Hepatic stellate cell (primary cell): ENCODE measurements at regions not wholly inside any gene's neighbourhood (a gene's known extent, or its start where the extent isn't known, plus 50 kb on each side); places are given as distances from the start of the nearest gene placed in this dataset.
"Not testable (repeated sequence)": the region's sequence is repeated elsewhere in the genome, so short reads cannot be mapped to it uniquely, and the experiment has no call there.

Experiments
- DNase-seq: peaks from one replicate; pipeline ENCODE4 v3.0.0; 2011; ENCODE audit warnings: low spot score

GRCh38 chr13:58994777-58995176 lies 1169.0 kb downstream of the DIAPH3 start:
- DNase-seq: no peak

- DNase-seq: no peak
Observed at GRCh38 chr13:58998716-58999115, 1165.0 kb downstream of the DIAPH3 start.

GRCh38 chr13:58999851-59000250 lies 1163.9 kb downstream of the DIAPH3 start:
- no peak for DNase-seq

- DNase-seq: no peak
Observed at GRCh38 chr13:59000770-59001169, 1163.0 kb downstream of the DIAPH3 start.

GRCh38 chr13:59012731-59013130 lies 1151.0 kb downstream of the DIAPH3 start:
- no peak for DNase-seq

- no peak for DNase-seq
Observed at GRCh38 chr13:59016250-59016649, 1147.5 kb downstream of the DIAPH3 start.

- DNase-seq: no peak
Observed at GRCh38 chr13:59024434-59024833, 1139.3 kb downstream of the DIAPH3 start.

- DNase-seq: no peak
Observed at GRCh38 chr13:59034198-59034597, 1129.5 kb downstream of the DIAPH3 start.

GRCh38 chr13:59038824-59039223 lies 1124.9 kb downstream of the DIAPH3 start:
- peak; percentile 1 for DNase-seq

- no peak for DNase-seq
Observed at GRCh38 chr13:59043016-59043415, 1120.7 kb downstream of the DIAPH3 start.

- DNase-seq: no peak
Observed at GRCh38 chr13:59047546-59047945, 1116.2 kb downstream of the DIAPH3 start.

- no peak for DNase-seq
Observed at GRCh38 chr13:59061621-59062020, 1102.1 kb downstream of the DIAPH3 start.

- DNase-seq: no peak
Observed at GRCh38 chr13:59064042-59064441, 1099.7 kb downstream of the DIAPH3 start.

- not testable (repeated sequence) for DNase-seq
Observed at GRCh38 chr13:59076386-59076785, 1087.3 kb downstream of the DIAPH3 start.

GRCh38 chr13:59086147-59086546 lies 1077.6 kb downstream of the DIAPH3 start:
- DNase-seq: peak; percentile 2

- peak; percentile 2 for DNase-seq
Observed at GRCh38 chr13:59088716-59089115, 1075.0 kb downstream of the DIAPH3 start.

- no peak for DNase-seq
Observed at GRCh38 chr13:59094181-59094580, 1069.5 kb downstream of the DIAPH3 start.

GRCh38 chr13:59099182-59099974 lies 1064.3 kb downstream of the DIAPH3 start:
- DNase-seq: no peak

- DNase-seq: no peak
Observed at GRCh38 chr13:59103004-59103768, 1060.5 kb downstream of the DIAPH3 start.

GRCh38 chr13:59111751-59112171 lies 1052.0 kb downstream of the DIAPH3 start:
- peak; percentile 26 for DNase-seq

GRCh38 chr13:59112221-59112718 lies 1051.5 kb downstream of the DIAPH3 start:
- DNase-seq: peak; percentile 48

GRCh38 chr13:59119475-59119874 lies 1044.3 kb downstream of the DIAPH3 start:
- no peak for DNase-seq

GRCh38 chr13:59120297-59120843 lies 1043.4 kb downstream of the DIAPH3 start:
- DNase-seq: no peak
